Type B pancreatic cell (in vitro differentiated cells): ENCODE measurements at regions not wholly inside any gene's neighbourhood (a gene's known extent, or its start where the extent isn't known, plus 50 kb on each side); places are given as distances from the start of the nearest gene placed in this dataset.
A peak's percentile ranks its signal among the peaks of the same experiment; 100 is the strongest.

Experiments
- DNase-seq: peaks from one replicate; pipeline ENCODE4 v3.0.0; 2021; ENCODE audit warnings: mixed read lengths; ENCODE audit not compliant: unreplicated experiment; ENCODE audit errors: extremely low spot score
- H3K27ac Mint-ChIP-seq: 2 replicates; pipeline ENCODE4 v1.8.0; 2021; ENCODE audit warnings: mild to moderate bottlenecking, mixed read lengths
- H3K27me3 Mint-ChIP-seq: 2 replicates; pipeline ENCODE4 v1.8.0; 2021; ENCODE audit warnings: mixed read lengths
- H3K36me3 Mint-ChIP-seq: 2 replicates; pipeline ENCODE4 v1.8.0; 2021; ENCODE audit warnings: mixed read lengths
- H3K4me1 Mint-ChIP-seq: one replicate; pipeline ENCODE4 v1.8.0; 2021; ENCODE audit warnings: mixed read lengths; ENCODE audit not compliant: unreplicated experiment
- H3K4me3 Mint-ChIP-seq: 2 replicates; pipeline ENCODE4 v1.8.0; 2021; ENCODE audit warnings: mild to moderate bottlenecking, mixed read lengths
- H3K9me3 Mint-ChIP-seq: 2 replicates; pipeline ENCODE4 v1.8.0; 2021; ENCODE audit warnings: mixed read lengths
- CTCF ChIP-seq: fragments of 200-600 bp; sonication (generic); conservative IDR thresholded peaks from 2 replicates; pipeline ENCODE4 v1.5.0; 2021; ENCODE audit warnings: antibody characterized with exemption, mild to moderate bottlenecking

- no peak for TF ChIP-seq CTCF
These were observed 96.2 kb upstream of the ROBO2 start for GRCh38 chr3:76943671-76944070.

GRCh38 chr3:76949033-76949432 lies 90.9 kb upstream of the ROBO2 start:
- H3K27ac Mint-ChIP-seq, result no peak overlapping the region
- TF ChIP-seq CTCF, result no peak
- H3K4me1 Mint-ChIP-seq, result no peaks in the 10 kb centered on the region
- no peaks in the 10 kb centered on the region for H3K36me3 Mint-ChIP-seq
- H3K9me3 Mint-ChIP-seq, result no peaks in the 10 kb centered on the region
- no peaks in the 10 kb centered on the region for H3K27me3 Mint-ChIP-seq
- DNase-seq, result no peak
- no peak overlapping the region for H3K4me3 Mint-ChIP-seq

More at GRCh38 chr3:76943671-76944070, 96.2 kb upstream of the ROBO2 start:
- Mint-ChIP-seq H3K27ac (peak overlapping the region; percentile 23), H3K27me3 (no peaks in the 10 kb centered on the region), H3K4me3 (no peak overlapping the region), H3K9me3 (peaks cover 5% of the 10 kb centered on the region), H3K4me1 (peaks cover 5% of the 10 kb centered on the region), H3K36me3 (no peaks in the 10 kb centered on the region)
- no peak for DNase-seq

- Mint-ChIP-seq H3K9me3 (no peaks in the 10 kb centered on the region), H3K4me1 (no peaks in the 10 kb centered on the region), H3K27ac (no peak overlapping the region), H3K27me3 (no peaks in the 10 kb centered on the region), H3K36me3 (no peaks in the 10 kb centered on the region), H3K4me3 (no peak overlapping the region)
- DNase-seq, result no peak
- TF ChIP-seq CTCF, result no peak
These were observed 90.4 kb upstream of the ROBO2 start for GRCh38 chr3:76949462-76949861.

DNA sequence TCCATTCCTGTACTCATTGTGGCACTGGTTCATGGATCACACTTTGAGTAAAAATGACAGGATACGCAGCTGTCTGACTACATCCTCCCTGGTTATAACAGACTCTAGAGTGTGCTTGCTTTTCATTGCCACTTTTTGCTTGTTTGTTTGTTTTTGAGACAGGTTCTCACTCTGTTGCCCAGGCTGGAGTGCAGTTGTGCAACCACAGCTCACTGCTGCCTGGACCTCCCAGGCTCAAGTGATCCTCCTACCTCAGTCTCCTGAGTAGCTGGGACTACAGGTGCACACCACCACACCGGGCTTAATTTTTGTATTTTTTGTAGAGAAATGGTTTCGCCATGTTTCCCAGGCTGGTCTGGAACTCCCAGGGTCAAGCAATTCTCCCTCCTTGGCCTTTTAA lies 89.3 kb upstream of the ROBO2 start:
- Mint-ChIP-seq H3K9me3 (no peaks in the 10 kb centered on the region), H3K27ac (no peak overlapping the region), H3K27me3 (no peaks in the 10 kb centered on the region), H3K4me1 (no peaks in the 10 kb centered on the region), H3K36me3 (no peaks in the 10 kb centered on the region), H3K4me3 (no peak overlapping the region)
- no peak for DNase-seq
- TF ChIP-seq CTCF, result no peak

DNA sequence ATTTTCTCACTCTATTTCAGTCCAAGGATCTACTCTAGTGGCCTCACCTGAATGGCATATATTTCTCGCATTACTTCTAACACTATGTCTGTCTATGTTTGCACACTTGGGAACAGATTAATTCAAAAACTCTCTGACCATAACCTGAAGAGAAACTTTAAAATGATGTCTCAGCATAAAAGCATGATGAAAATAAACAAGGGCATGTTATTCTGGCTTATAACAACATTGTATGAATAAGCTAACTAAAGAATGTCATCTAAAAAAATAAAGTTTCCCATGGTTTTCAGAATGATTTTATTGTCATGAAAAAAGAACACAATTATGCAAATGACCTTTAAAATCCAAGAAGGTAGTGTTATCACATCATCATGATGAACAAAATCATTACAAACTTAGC lies 85.5 kb upstream of the ROBO2 start:
- Mint-ChIP-seq H3K27ac (no peak overlapping the region), H3K4me3 (no peak overlapping the region), H3K4me1 (peaks cover 14% of the 10 kb centered on the region), H3K27me3 (no peaks in the 10 kb centered on the region), H3K9me3 (no peaks in the 10 kb centered on the region), H3K36me3 (no peaks in the 10 kb centered on the region)
- no peak for DNase-seq
- TF ChIP-seq CTCF, result no peak

GRCh38 chr3:76958274-76958673 lies 81.6 kb upstream of the ROBO2 start:
- Mint-ChIP-seq H3K9me3 (no peaks in the 10 kb centered on the region), H3K4me3 (no peak overlapping the region), H3K36me3 (no peaks in the 10 kb centered on the region), H3K4me1 (peaks cover 14% of the 10 kb centered on the region), H3K27ac (no peak overlapping the region), H3K27me3 (no peaks in the 10 kb centered on the region)
- no peak for TF ChIP-seq CTCF
- no peak for DNase-seq
